IMR-90 (cell line): ENCODE measurements at regions not wholly inside any gene's neighbourhood (a gene's known extent, or its start where the extent isn't known, plus 50 kb on each side); places are given as distances from the start of the nearest gene placed in this dataset.

Experiments
- ATAC-seq: fragments of 200-7000 bp; cut with Tn5 transposase; 2 replicates; pipeline ENCODE4 v1.9.1; 2020; ENCODE audit warnings: low read depth, mild to moderate bottlenecking, moderate library complexity
- BruUV-seq: library from RNA; stranded (reverse); fragments of 400-500 nt; replicated peaks from 2 replicates; lab custom pipeline; 2021; lab: Mats Ljungman, UMichigan
- CTCF ChIA-PET: fragments of 300-600 bp; formaldehyde crosslinking; extraction: SDS; loops from one replicate; lab custom pipeline; 2021; ENCODE audit warnings: antibody characterized with exemption; lab: Yijun Ruan, JAX
- POLR2A ChIA-PET: fragments of 300-600 bp; sonication (Branson Sonifier 250); formaldehyde crosslinking; loops from one replicate; lab custom pipeline; 2022; ENCODE audit warnings: antibody characterized with exemption; ENCODE audit not compliant: unreplicated experiment; lab: Charles Lee
- DNase-seq: peaks from one replicate; pipeline ENCODE4 v3.0.0; 2013
- H2AFZ ChIP-seq: replicated peaks from 2 replicates; pipeline ENCODE3; 2013; ENCODE audit warnings: low read length, mild to moderate bottlenecking; ENCODE audit not compliant: poor library complexity
- H2AK5ac ChIP-seq: 2 replicates; pipeline ENCODE4 v1.6.1; 2013; ENCODE audit warnings: low read depth, low read length, inconsistent platforms
- H2AK9ac ChIP-seq: replicated peaks from 2 replicates; pipeline ENCODE3; 2013; ENCODE audit warnings: mild to moderate bottlenecking, low read depth, low read length, moderate library complexity; ENCODE audit not compliant: poor library complexity
- H2BK120ac ChIP-seq: 2 replicates; pipeline ENCODE4 v1.6.1; 2013; ENCODE audit warnings: low read depth, low read length, inconsistent platforms
- H2BK15ac ChIP-seq: 3 replicates; pipeline ENCODE4 v1.6.1; 2013; ENCODE audit warnings: low read depth, low read length, inconsistent platforms
- H2BK20ac ChIP-seq: 2 replicates; pipeline ENCODE4 v1.6.1; 2013; ENCODE audit warnings: low read depth, mild to moderate bottlenecking, inconsistent platforms, low read length, moderate library complexity
- H2BK5ac ChIP-seq: 2 replicates; pipeline ENCODE4 v1.6.1; 2013; ENCODE audit warnings: mild to moderate bottlenecking, low read depth, low read length, inconsistent platforms; ENCODE audit not compliant: poor library complexity, severe bottlenecking
- H3K14ac ChIP-seq: replicated peaks from 2 replicates; pipeline ENCODE4 v1.6.1; 2013; ENCODE audit warnings: low read depth, low read length, inconsistent platforms
- H3K18ac ChIP-seq: 2 replicates; pipeline ENCODE4 v1.6.1; 2013; ENCODE audit warnings: low read depth, low read length, control low read depth
- H3K23ac ChIP-seq: 2 replicates; pipeline ENCODE4 v1.6.1; 2013; ENCODE audit warnings: low read depth, low read length, inconsistent platforms
- H3K27ac ChIP-seq: 2 replicates; pipeline ENCODE4 v1.5.1; 2013; ENCODE audit warnings: mild to moderate bottlenecking, control low read depth, low read length; ENCODE audit not compliant: insufficient read depth
- H3K27me3 ChIP-seq: 2 replicates; pipeline ENCODE4 v1.6.1; 2013; ENCODE audit warnings: low read length; ENCODE audit not compliant: control insufficient read depth, insufficient read depth
- H3K36me3 ChIP-seq: 2 replicates; pipeline ENCODE4 v1.6.1; 2013; ENCODE audit warnings: low read length, mixed read lengths; ENCODE audit not compliant: control insufficient read depth, insufficient read depth
- H3K4ac ChIP-seq: 2 replicates; pipeline ENCODE4 v1.6.1; 2013; ENCODE audit warnings: low read depth, low read length, inconsistent platforms
- H3K4me1 ChIP-seq: 2 replicates; pipeline ENCODE4 v1.6.1; 2013; ENCODE audit warnings: low read length, mixed read lengths; ENCODE audit not compliant: control insufficient read depth, insufficient read depth
- H3K4me2 ChIP-seq: 2 replicates; pipeline ENCODE4 v1.6.1; 2013; ENCODE audit warnings: low read depth, mild to moderate bottlenecking, control low read depth, low read length, moderate library complexity
- H3K4me3 ChIP-seq: 2 replicates; pipeline ENCODE4 v1.5.1; 2013; ENCODE audit warnings: low read depth, mild to moderate bottlenecking, control low read depth, low read length, moderate library complexity; ENCODE audit not compliant: insufficient read depth
- H3K56ac ChIP-seq: 2 replicates; pipeline ENCODE4 v1.6.1; 2013; ENCODE audit warnings: low read length, inconsistent platforms; ENCODE audit not compliant: insufficient read depth; ENCODE audit errors: extremely low read depth
- H3K79me1 ChIP-seq, 2 experiments: 2 replicates each; pipeline ENCODE4 v1.6.1; 2013; ENCODE audit warnings: low read length in 2 of 2, inconsistent platforms in 1 of 2, low read depth in 1 of 2
- H3K9ac ChIP-seq: 2 replicates; pipeline ENCODE4 v1.6.1; 2013; ENCODE audit warnings: low read depth, low read length, control low read depth
- H3K9me1 ChIP-seq: 2 replicates; pipeline ENCODE4 v1.6.1; 2013; ENCODE audit warnings: low read length, inconsistent platforms; ENCODE audit not compliant: insufficient read depth
- H3K9me3 ChIP-seq: 2 replicates; pipeline ENCODE4 v1.6.1; 2013; ENCODE audit warnings: low read length; ENCODE audit not compliant: control insufficient read depth, insufficient read depth
- H4K20me1 ChIP-seq: 2 replicates; pipeline ENCODE4 v1.6.1; 2013; ENCODE audit warnings: low read length, inconsistent platforms; ENCODE audit not compliant: insufficient read depth
- H4K5ac ChIP-seq: 2 replicates; pipeline ENCODE4 v1.6.1; 2013; ENCODE audit warnings: mild to moderate bottlenecking, low read depth, low read length, control low read depth
- H4K8ac ChIP-seq, 2 experiments: 2 replicates each; pipeline ENCODE4 v1.6.1; 2013; ENCODE audit warnings: low read depth in 2 of 2, low read length in 2 of 2, control low read depth in 1 of 2, inconsistent platforms in 1 of 2
- H4K91ac ChIP-seq: 2 replicates; pipeline ENCODE4 v1.6.1; 2013; ENCODE audit warnings: low read depth, low read length, inconsistent platforms; ENCODE audit not compliant: insufficient read depth
- CHD1 ChIP-seq: IDR thresholded peaks from 2 replicates; pipeline ENCODE4 v1.6.1; 2012; ENCODE audit warnings: low read depth, low read length, improper control_type of control experiment
- ELK1 ChIP-seq: fragments of 150-350 bp; IDR thresholded peaks from 2 replicates; pipeline ENCODE4 v1.6.1; 2016; ENCODE audit warnings: low read depth, mild to moderate bottlenecking, low read length, moderate library complexity, borderline replicate concordance
- FOS ChIP-seq: fragments of 150-350 bp; IDR thresholded peaks from 2 replicates; pipeline ENCODE4 v1.6.1; 2016; ENCODE audit warnings: low read depth, low read length
- MAFK ChIP-seq: IDR thresholded peaks from 2 replicates; pipeline ENCODE4 v1.6.1; 2012; ENCODE audit warnings: low read depth, low read length, improper control_type of control experiment
- NFE2L2 ChIP-seq: fragments of 150-350 bp; IDR thresholded peaks from 2 replicates; pipeline ENCODE4 v1.6.1; 2016; ENCODE audit warnings: low read depth, mild to moderate bottlenecking, low read length
- POLR2A ChIP-seq: IDR thresholded peaks from 2 replicates; pipeline ENCODE4 v1.6.1; 2012; ENCODE audit warnings: mild to moderate bottlenecking, low read depth, low read length
- RAD21 ChIP-seq: IDR thresholded peaks from 2 replicates; pipeline ENCODE4 v1.6.1; 2012; ENCODE audit warnings: low read length, improper control_type of control experiment
- RFX5 ChIP-seq: IDR thresholded peaks from 2 replicates; pipeline ENCODE4 v1.8.0; 2012; ENCODE audit warnings: low read depth, mild to moderate bottlenecking, low read length, moderate library complexity
- SMC3 ChIP-seq: fragments of 150-350 bp; IDR thresholded peaks from 2 replicates; pipeline ENCODE4 v1.6.1; 2016; ENCODE audit warnings: low read depth, mild to moderate bottlenecking, antibody characterized with exemption, low read length, moderate library complexity
- USF2 ChIP-seq: fragments of 150-350 bp; IDR thresholded peaks from 2 replicates; pipeline ENCODE4 v1.6.1; 2017; ENCODE audit warnings: mild to moderate bottlenecking, antibody characterized with exemption, low read length, low read depth
- WGBS, 2 experiments: methylation state at CpG; one replicate each; pipeline versions ENCODE4 v1.1.5 to v1.1.7; 2013; ENCODE audit warnings: missing lambda C conversion rate in 2 of 2; ENCODE audit not compliant: insufficient read length in 1 of 2; ENCODE audit errors: extremely low coverage in 2 of 2; 5-methylcytosine and 5-hydroxymethylcytosine counted together
- dilution Hi-C: fragments of 300-500 bp; cut with HindIII; formaldehyde crosslinking; loops from one replicate; pipeline ENCODE4 v1.14.3; 2018; ENCODE audit warnings: low sequenced_read_pairs; ENCODE audit not compliant: unreplicated experiment
- in situ Hi-C: fragments of 300-500 bp; cut with MboI; formaldehyde crosslinking; loops from 3 replicates; pipeline ENCODE4 v1.14.3; 2019; ENCODE audit warnings: low sequenced_read_pairs, inconsistent platforms, mixed read lengths
- intact Hi-C: fragments of 100-400 bp; cut with micrococcal nuclease; formaldehyde crosslinking; loops from 2 replicates; pipeline ENCODE4 v1.10.0; 2022

- CTCF ChIA-PET, result no interaction called here
- Histone ChIP-seq H3K9ac (no peak overlapping the region), H3K27me3 (no peaks in the 10 kb centered on the region), H3K4ac (no peak overlapping the region), H2BK15ac (no peak overlapping the region), H3K4me1 (no peaks in the 10 kb centered on the region), H2BK120ac (no peak overlapping the region), H3K4me3 (no peak overlapping the region), H3K27ac (no peak overlapping the region), H4K20me1 (no peaks in the 10 kb centered on the region), H4K91ac (no peak overlapping the region), H3K23ac (no peak overlapping the region), H3K56ac (no peak overlapping the region), H3K14ac (no peak overlapping the region), H3K79me1 (no peaks in the 10 kb centered on the region), H2BK5ac (no peak overlapping the region), H3K36me3 (no peaks in the 10 kb centered on the region), H3K4me2 (no peak overlapping the region), H3K9me1 (no peaks in the 10 kb centered on the region), H2AK9ac (no peak overlapping the region), H2AK5ac (no peak overlapping the region), H3K18ac (no peak overlapping the region), H3K9me3 (no peaks in the 10 kb centered on the region), H2AFZ (no peak overlapping the region), H2BK20ac (no peak overlapping the region), H4K5ac (no peak overlapping the region), H4K8ac (no peak overlapping the region)
- TF ChIP-seq MAFK, result no peak
- TF ChIP-seq RAD21, result no peak
- no peak for TF ChIP-seq USF2
- no peak for TF ChIP-seq POLR2A
- no peak for TF ChIP-seq NFE2L2
- no peak for TF ChIP-seq RFX5
- TF ChIP-seq SMC3, result no peak
- TF ChIP-seq ELK1, result no peak
- no peak for TF ChIP-seq FOS
- no peak for TF ChIP-seq CHD1
- no peak for DNase-seq
- ATAC-seq, result no peak
- in situ Hi-C loops, result no loop called here
- dilution Hi-C loops, result no loop called here
- BruUV-seq, result no TSS peak
- POLR2A ChIA-PET, result no interaction called here
- intact Hi-C loops, result no loop called here
- WGBS, 2 experiments, result no CpG with 5 or more reads among the region's 4 CpGs
Measured at GRCh38 chr4:57324673-57325307, 214.6 kb upstream of the IGFBP7 start.
